Stimulated activated CD8-positive, alpha-beta memory T cell treated with anti-CD3 and anti-CD28 coated beads, Interleukin-4, amount 100 ng/mL, for 1 hour (primary cell): ENCODE measurements at regions not wholly inside any gene's neighbourhood (a gene's known extent, or its start where the extent isn't known, plus 50 kb on each side); places are given as distances from the start of the nearest gene placed in this dataset.

Experiments
- DNase-seq, 2 donors: peaks; one replicate each; pipeline ENCODE4 v3.0.0-alpha.2; 2020; ENCODE audit warnings: low read depth in 2 of 2, low spot score in 1 of 2

DNA sequence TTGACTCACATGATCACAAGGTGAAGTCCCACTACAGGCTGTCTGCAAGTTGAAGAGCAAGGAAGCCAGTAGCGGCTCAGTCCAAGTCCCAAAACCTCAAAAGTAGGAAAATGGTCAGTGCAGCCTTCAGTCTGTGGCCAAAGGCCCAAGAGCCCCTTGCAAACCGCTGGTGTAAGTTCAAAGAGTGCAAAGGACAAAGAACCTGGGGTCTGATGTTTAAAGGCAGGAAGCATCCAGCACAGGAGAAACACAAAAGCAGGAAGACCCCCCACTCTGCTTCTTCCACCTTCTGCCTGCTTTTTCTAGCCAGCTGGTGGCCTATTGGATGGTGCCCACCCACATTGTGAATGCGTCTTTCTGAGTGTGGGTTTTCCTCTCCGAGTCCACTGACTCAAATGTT is 2222.6 kb downstream of the MRPL39 start:
- DNase-seq, result no peak

DNA sequence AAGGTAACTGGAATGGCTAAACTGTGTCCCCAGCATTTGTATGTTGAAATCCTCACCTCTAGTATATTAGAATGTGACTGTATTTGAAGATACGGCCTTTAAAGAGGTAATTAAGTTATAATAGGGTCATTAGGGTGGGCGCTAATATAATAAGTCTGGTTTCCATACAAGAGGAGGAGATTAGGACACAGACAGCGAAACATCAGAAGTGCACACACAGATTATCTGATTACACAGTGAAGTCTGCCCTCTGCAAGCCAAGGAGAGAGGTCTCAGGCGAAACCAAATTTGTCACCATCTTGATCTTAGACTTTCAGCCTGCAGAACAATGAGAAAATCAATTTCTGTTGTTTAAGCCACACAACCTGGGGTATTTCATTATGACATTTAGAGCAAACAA is 2233.1 kb downstream of the MRPL39 start:
- no peak for DNase-seq

DNA sequence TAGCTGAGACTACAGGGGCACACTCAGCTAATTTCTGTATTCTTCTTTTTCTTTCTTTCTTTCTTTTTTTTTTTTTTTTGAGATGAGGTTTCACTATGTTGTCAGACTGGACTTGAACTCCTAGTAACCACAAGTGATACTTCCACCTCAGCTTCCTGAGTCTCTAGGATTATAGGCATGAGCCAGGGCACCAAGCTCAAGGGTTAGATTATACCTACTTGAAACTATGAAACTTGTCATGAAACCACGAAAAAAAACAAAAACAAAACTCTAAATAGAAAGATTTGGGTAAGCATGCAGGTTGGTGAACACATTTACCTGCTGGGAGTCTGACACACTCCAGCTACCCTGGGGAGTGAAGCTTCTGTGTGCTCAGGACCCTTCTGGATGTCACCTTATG is 2250.4 kb downstream of the MRPL39 start:
- no peak for DNase-seq

DNA sequence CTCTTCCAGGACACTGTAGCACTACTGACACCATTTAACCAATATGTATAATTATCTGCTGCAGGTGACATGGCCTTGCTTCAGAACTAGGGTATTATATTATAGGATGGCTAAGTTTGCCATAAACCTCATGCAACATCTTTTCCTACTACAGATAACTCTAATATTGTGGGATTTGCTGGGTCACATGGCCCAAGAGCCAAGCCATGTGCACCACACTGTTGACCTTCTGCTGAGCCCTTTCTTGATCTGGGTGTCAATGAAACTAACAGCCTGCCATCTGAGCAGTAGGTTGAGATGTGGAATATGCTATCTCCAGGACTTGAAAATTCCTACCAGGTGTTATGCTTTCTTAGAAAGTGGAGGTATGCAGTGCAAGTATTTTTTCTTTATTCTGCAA is 2291.1 kb downstream of the MRPL39 start:
- no peak for DNase-seq

DNA sequence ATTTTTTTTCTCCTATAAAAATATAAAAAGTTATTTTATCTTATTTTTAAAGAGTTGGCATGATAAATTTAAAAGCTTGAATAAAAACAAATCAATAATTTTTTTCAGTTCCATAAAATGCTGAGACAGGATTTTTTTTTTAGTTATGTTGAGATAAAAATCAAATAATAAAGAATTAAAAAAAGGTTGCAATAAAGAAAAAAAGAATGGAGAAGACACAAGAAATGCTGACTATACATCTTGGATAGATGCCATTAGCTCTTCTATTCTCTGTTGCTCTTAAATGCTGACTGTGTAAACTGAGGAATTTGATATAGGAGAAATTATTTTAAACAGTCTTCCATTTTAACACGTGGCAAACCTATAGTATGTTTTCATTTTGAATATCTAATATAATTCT is 2298.5 kb downstream of the MRPL39 start:
- DNase-seq, result no peak

DNA sequence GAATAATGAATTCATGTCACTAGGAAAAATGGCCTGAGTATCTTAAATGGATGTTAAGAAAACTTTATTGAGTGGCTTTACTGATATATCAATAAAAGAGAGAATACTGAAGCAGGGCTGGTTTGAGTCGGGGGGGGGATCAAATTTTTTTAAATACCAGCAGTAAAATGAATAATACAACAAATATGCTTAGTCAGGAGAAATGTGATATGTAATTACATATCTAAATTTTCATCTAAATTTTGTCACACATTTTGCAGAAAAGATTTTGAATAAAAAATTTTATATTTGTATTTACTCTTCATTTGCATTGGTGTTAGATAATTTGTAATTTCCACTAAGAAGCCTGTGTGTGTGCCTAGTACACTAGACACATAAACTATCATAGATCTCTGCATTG is 2300.2 kb downstream of the MRPL39 start:
- DNase-seq, result no peak

DNA sequence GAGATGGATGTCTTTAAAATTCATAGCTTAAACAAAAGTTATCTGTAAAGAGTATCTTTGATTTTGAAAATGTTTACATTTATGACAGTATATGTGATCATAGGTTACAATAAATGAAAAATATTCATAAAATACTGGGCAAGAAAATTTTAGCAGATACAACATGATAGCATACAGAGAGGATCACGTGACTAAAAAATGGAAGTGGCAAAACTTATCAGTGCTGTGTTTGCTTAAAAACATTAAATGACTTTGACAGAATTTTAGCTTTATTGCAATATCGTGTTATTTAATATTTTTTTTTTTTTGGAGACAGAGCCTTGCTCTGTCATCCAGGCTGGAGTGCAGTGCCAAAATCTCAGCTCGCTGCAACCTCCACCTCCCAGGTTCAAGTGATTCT is 2294.1 kb downstream of the NCAM2 start:
- no peak for DNase-seq

DNA sequence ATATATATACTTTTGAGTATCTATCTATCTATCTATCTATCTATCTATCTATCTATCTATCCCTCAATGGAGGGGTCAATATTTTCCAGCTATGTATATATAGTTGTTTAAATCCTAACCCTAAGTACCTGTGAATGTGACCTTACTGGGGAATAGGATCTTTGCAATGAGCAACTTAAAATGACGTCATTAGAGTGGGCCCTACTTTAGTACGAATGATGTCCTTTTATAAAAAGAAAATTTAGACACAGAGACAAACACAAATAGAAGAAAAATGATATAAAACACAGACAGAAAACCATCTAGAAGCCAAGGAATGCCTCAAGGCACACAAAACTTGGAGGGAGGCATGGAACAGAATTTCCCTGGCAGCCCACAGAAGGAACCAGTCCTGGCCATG is 2283.7 kb downstream of the NCAM2 start:
- DNase-seq, result no peak

DNA sequence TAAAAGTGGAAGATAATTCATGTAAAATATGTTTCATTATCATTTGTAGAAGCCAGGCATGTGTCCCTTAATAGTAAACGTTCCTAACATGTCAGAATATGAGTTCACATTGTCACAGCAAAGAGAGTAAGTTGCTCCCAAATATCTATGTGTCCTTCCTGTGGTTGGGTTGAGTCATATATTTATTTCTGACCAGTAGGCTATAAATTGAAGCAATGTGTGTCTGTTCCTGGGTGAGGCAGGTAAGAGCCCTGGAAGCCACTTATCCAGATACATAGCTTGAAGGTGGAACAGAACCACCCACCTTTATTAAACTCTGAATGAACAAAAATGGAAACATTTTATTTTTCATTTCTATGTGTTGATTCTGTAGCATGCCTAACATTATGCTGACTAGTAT is 2251.6 kb downstream of the NCAM2 start:
- no peak for DNase-seq

DNA sequence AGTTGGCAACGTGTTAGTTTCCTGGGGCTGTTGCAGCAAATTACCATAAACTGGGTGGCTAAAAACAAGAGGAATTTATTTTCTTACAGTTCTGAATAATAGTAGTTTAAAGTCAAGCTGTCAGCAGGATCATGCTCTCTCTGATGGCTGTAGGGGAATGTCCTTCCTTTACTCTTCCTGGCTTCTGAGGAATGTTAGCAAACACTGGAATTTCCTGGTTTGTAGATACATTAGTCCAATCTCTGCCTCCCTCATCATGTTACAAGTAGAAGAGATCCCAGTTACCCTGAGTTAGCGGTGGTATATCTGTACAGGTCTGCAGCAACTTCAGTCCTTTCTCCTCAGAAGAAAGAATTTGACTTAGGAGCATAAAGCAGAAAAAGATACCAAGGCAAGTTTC is 2249.1 kb downstream of the NCAM2 start:
- DNase-seq, result no peak

DNA sequence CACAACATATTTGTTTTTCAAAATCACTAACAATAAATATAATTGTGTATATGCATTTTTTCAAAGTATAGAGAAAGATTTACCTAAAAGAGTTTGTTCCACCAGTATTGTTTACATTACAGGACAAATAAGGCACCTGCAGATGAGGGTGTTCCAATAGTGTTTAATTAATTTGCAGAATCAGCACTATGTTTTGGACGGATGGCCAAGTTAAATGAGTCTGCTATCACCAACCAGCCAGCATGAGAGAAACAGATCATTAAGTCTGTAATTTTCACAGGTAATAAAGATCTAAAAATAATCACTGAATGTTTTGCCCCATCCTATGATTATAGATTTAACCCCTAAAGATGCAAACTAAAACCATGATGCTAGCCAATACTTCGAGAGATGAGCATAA is 2247.0 kb downstream of the NCAM2 start:
- DNase-seq, result no peak

DNA sequence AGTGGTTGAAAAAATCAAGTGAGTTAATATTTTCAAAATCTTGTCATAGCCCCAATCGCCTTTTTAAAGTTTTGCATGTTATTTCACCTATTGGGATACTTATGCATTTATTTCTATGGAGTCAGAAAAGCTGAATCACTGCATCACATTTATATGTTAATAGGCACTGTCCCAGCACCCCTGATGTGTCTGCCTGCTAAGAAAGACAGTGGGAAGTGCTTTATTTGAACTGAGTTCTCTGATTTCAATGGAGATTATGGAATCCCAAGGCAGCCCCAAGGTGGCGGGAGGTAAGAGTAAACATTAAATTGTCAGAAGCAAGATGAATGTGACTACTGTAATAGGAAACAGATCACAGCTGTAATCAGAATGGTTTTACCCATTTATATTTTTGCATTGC is 2225.7 kb downstream of the NCAM2 start:
- DNase-seq, result no peak

DNA sequence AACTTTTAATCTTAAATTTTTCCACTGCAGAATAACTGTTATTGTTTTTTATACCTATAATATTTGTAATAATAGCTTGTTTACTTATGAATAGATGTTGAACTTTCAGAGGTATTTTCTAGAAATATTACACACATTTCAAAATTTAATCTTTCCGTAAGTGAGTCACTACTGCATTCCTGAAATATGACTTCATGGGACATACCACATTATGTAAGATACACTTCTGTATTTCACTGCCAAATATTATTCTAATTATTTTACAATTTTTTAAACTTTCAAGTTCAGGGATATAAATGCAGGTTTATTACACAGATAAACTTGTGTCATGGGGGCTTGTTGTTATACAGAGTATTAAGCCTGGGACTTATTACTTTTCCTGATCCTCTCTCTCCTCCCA is 2220.5 kb downstream of the NCAM2 start:
- DNase-seq, result no peak

DNA sequence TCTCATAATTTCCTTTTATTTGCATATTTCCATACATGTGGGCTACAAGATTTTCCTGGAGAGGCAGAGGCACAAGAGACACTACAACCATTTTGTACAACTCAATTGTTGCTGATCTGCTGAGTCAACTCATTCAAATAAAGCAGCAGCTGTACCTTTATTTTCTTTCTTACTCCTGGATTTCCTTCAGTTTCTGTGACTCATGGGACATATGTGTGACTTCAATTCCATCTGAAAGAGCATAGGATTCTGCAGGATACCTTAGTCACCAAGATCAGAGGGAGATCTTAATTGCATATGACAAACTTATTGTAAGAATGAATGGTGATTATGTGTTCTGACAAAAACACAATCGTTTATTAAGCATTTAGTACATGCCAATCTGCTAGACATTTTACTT is 2219.4 kb downstream of the NCAM2 start:
- DNase-seq, result no peak

DNA sequence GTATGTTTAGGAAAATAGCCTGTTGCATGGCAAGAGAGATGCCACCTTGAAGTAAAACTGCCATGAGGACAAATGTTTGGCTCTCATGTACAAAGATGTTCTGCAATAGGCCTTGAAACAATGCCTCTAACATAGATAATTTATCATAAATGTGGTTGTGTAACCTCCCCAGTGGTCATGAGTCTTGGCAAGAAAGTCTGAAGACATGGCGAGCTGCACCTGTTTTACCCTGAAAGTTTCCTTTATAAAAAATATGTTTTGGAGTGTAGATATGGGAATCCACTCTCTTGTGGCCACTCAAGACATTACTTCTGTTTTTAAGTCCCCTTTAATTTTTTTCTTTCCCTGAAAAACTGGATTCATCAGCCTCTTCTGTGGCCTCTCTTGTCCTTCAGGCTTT is 2217.1 kb downstream of the NCAM2 start:
- DNase-seq, result no peak
